ENCODE measurements at regions not wholly inside any gene's neighbourhood (a gene's known extent, or its start where the extent isn't known, plus 50 kb on each side); places are given as distances from the start of the nearest gene placed in this dataset.

- no peak for TF ChIP-seq EZH2 (IDR thresholded peaks at IDR 0.05)
- TF ChIP-seq EZH2phosphoT487 (IDR thresholded peaks at IDR 0.05) = no peak
- TF ChIP-seq CTCF (IDR thresholded peaks at IDR 0.05) = no peak
Observed at GRCh38 chr6:105814745-105815536, 271.2 kb upstream of the PRDM1 start.

All from neural progenitor cell (in vitro differentiated cells).